Coronary artery (tissue), 2 donors: ENCODE measurements at regions not wholly inside any gene's neighbourhood (a gene's known extent, or its start where the extent isn't known, plus 50 kb on each side); places are given as distances from the start of the nearest gene placed in this dataset.

ENCODE experiments used
- DNase-seq: peaks from one replicate; pipeline ENCODE4 v3.0.0-alpha.2; 2017; ENCODE audit warnings: low spot score
- H3K27ac ChIP-seq, 2 donors: fragments of 200-600 bp; sonication (generic); one replicate each; pipeline ENCODE4 v1.5.1; 2016 to 2019
- H3K4me3 ChIP-seq: fragments of 200-600 bp; sonication (generic); 2 replicates; pipeline ENCODE4 v1.5.1; 2016; ENCODE audit warnings: mild to moderate bottlenecking, moderate library complexity
- CTCF ChIP-seq: fragments of 200-600 bp; sonication (generic); IDR thresholded peaks from one replicate; pipeline ENCODE4 v1.5.1; 2019; ENCODE audit warnings: antibody characterized with exemption

- TF ChIP-seq CTCF = no peak
- no peak for DNase-seq
- H3K4me3 ChIP-seq = no peak overlapping the region
- no peak overlapping the region for H3K27ac ChIP-seq
Observed at GRCh38 chr3:72461787-72462186, 386.5 kb downstream of the SHQ1 start.

- DNase-seq = no peak
- H3K27ac ChIP-seq = no peak overlapping the region
- no peak overlapping the region for H3K4me3 ChIP-seq
- TF ChIP-seq CTCF = no peak
Observed at GRCh38 chr3:72460205-72461174, 387.8 kb downstream of the SHQ1 start.

GRCh38 chr3:72459588-72459987, 388.7 kb downstream of the SHQ1 start:
- Histone ChIP-seq H3K4me3 (no peak overlapping the region), H3K27ac (no peak overlapping the region)
- no peak for DNase-seq
- no peak for TF ChIP-seq CTCF

GRCh38 chr3:72458375-72458774, 389.9 kb downstream of the SHQ1 start:
- no peak for DNase-seq
- H3K4me3 ChIP-seq = no peak overlapping the region
- TF ChIP-seq CTCF = no peak
- no peak overlapping the region for H3K27ac ChIP-seq

GRCh38 chr3:72454441-72454840, 393.8 kb downstream of the SHQ1 start:
- no peak overlapping the region for H3K4me3 ChIP-seq
- no peak overlapping the region for H3K27ac ChIP-seq
- DNase-seq = no peak
- no peak for TF ChIP-seq CTCF

- no peak overlapping the region for H3K4me3 ChIP-seq
- H3K27ac ChIP-seq = no peak overlapping the region
- TF ChIP-seq CTCF = no peak
- DNase-seq = no peak
Observed at GRCh38 chr3:72453706-72454105, 394.5 kb downstream of the SHQ1 start.

GRCh38 chr3:72452745-72453144, 395.5 kb downstream of the SHQ1 start:
- Histone ChIP-seq H3K27ac (no peak overlapping the region), H3K4me3 (no peak overlapping the region)
- DNase-seq = no peak
- no peak for TF ChIP-seq CTCF
